Lower leg skin (tissue), 4 donors: ENCODE measurements at regions not wholly inside any gene's neighbourhood (a gene's known extent, or its start where the extent isn't known, plus 50 kb on each side); places are given as distances from the start of the nearest gene placed in this dataset.
A peak's percentile ranks its signal among the peaks of the same experiment; 100 is the strongest.

ENCODE experiments used
- DNase-seq, 2 donors: peaks; one replicate each; pipeline ENCODE4 v3.0.0-alpha.2; 2019; ENCODE audit warnings: low spot score in 2 of 2
- H3K4me3 ChIP-seq: fragments of 200-600 bp; sonication (generic); 2 replicates; pipeline ENCODE4 v1.5.1; 2017; ENCODE audit warnings: mild to moderate bottlenecking, low read depth; ENCODE audit not compliant: poor library complexity, severe bottlenecking
- POLR2A ChIP-seq, 2 donors: fragments of 450-650 bp; IDR thresholded peaks; one replicate each; pipeline ENCODE4 v1.6.1; 2016 to 2017; ENCODE audit warnings: antibody characterized with exemption in 2 of 2, mild to moderate bottlenecking in 1 of 2, moderate library complexity in 1 of 2
- WGBS, 2 donors: methylation state at CpG; one replicate each; pipeline ENCODE4 v1.1.5; 2018; 5-methylcytosine and 5-hydroxymethylcytosine counted together
- intact Hi-C: fragments of 100-400 bp; cut with DNase I; formaldehyde crosslinking; loops from one replicate; pipeline ENCODE4 v1.15.0; 2023; ENCODE audit warnings: low total_unique reads
- TF ChIP-seq, protein P1 (sequence below), 3 donors: fragments of 450-650 bp; IDR thresholded peaks; one replicate each; pipeline ENCODE4 v1.5.1; 2016; ENCODE audit warnings: antibody characterized with exemption in 3 of 3, mild to moderate bottlenecking in 3 of 3, moderate library complexity in 2 of 3

DNA sequence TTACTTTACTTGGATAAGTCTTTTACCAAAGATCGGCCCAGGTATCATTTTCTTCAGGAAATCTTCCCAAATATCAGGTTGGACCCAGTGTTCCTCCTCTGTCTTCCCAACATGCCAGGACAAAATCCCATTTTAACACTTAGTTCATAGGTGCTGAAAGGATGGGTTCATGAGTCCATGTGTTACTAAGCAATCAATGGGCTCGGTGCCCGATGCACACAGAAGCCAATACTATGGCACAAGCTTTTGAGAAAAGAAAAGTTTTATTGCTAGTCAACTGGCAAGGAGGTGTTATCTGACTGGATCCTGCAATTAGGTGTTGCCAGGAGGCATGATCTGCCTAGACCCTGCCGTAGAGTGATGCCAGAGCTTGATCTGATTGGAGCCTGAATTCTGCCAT, 133.3 kb upstream of the SLC44A3 start:
- whole genome bisulfite sequencing, 2 donors = 54 to 55% methylated on average over 4 of the region's 4 CpGs
- H3K4me3 ChIP-seq = no peak overlapping the region
- DNase-seq = no peak
- TF ChIP-seq, protein P1, sequence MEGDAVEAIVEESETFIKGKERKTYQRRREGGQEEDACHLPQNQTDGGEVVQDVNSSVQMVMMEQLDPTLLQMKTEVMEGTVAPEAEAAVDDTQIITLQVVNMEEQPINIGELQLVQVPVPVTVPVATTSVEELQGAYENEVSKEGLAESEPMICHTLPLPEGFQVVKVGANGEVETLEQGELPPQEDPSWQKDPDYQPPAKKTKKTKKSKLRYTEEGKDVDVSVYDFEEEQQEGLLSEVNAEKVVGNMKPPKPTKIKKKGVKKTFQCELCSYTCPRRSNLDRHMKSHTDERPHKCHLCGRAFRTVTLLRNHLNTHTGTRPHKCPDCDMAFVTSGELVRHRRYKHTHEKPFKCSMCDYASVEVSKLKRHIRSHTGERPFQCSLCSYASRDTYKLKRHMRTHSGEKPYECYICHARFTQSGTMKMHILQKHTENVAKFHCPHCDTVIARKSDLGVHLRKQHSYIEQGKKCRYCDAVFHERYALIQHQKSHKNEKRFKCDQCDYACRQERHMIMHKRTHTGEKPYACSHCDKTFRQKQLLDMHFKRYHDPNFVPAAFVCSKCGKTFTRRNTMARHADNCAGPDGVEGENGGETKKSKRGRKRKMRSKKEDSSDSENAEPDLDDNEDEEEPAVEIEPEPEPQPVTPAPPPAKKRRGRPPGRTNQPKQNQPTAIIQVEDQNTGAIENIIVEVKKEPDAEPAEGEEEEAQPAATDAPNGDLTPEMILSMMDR (IDR thresholded peaks at IDR 0.05) = no peak
- TF ChIP-seq POLR2A (IDR thresholded peaks at IDR 0.05) = no peak
- intact Hi-C loops = no loop called here

DNA sequence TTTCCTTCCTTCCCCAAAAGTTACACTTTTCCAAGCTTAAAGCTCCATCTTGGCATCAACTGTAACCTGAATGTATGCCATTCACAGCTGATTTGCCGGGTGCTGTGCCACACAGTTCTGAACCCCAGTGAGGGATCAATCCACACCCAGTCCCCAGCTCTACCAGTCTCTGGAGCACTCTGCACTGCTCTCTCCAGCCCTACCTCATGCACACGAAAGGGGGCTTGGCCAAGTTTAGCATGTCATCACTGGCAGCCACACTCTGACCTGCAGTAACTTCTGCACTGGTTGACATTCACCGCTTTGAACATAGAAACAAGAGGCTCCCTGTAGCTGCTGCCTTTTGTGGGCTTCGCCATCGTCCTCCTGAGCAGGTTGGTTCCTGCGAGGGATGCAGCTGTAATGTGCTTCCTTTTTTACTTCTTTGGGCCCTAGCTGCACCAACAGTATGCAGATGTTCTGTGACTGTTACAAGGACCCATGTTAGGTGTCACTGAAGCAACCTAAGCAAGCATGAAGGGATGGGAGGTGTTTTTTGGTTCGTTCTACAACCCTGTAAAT, 135.4 kb upstream of the SLC44A3 start:
- no peak for DNase-seq
- no peak overlapping the region for H3K4me3 ChIP-seq
- WGBS, 2 donors = 74 to 80% methylated on average over 7 of the region's 7 CpGs
- intact Hi-C loops = no loop called here
- TF ChIP-seq, protein P1 (IDR thresholded peaks at IDR 0.05) = no peak
- TF ChIP-seq POLR2A (IDR thresholded peaks at IDR 0.05) = no peak

DNA sequence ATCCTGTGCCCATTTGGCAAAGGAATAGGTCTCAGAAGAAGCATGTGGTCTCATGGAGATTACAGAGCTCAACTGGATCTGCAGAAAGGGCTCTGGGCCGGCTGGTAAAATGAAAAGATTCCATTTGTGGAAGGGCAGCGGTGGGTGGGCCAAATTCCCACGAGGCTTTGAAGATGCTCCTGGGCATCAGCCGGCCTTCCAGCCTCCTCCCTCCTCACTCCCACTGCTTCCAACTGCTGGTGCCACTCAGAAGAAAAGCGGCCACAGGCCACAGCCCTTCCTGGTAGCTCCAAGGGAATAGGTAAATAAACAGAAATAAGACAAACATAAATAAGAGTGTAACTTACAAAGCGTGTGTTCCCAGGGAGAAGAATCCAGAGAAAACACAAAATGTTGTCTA, 136.3 kb upstream of the SLC44A3 start:
- no peak overlapping the region for H3K4me3 ChIP-seq
- no peak for DNase-seq
- TF ChIP-seq POLR2A (IDR thresholded peaks at IDR 0.05) = no peak
- TF ChIP-seq, protein P1 (IDR thresholded peaks at IDR 0.05) = no peak
- 55 to 67% methylated on average over 6 of the region's 6 CpGs for WGBS, 2 donors
- intact Hi-C loops = no loop called here

DNA sequence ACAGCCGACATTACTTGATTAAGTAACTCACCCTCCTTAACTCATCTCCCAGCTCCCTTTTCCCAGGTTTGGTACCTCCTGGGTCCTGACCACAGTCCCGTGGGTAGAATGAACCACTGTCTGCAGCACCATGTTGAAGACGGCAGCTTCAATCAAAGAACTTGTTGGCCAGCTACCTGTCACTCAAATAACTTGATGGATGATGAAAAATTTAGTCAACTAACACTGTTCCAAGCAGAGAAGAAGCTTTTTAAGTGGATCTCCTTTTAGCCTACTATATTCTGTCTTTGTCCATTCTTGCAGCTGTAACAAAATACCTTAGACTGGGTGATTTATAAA, 138.4 kb upstream of the F3 start:
- no peak overlapping the region for H3K4me3 ChIP-seq
- whole genome bisulfite sequencing, 2 donors = 56 to 61% methylated on average over 3 of the region's 3 CpGs
- intact Hi-C loops = no loop called here
- no peak for DNase-seq
- TF ChIP-seq POLR2A (IDR thresholded peaks at IDR 0.05) = no peak
- TF ChIP-seq, protein P1 (IDR thresholded peaks at IDR 0.05) = no peak

DNA sequence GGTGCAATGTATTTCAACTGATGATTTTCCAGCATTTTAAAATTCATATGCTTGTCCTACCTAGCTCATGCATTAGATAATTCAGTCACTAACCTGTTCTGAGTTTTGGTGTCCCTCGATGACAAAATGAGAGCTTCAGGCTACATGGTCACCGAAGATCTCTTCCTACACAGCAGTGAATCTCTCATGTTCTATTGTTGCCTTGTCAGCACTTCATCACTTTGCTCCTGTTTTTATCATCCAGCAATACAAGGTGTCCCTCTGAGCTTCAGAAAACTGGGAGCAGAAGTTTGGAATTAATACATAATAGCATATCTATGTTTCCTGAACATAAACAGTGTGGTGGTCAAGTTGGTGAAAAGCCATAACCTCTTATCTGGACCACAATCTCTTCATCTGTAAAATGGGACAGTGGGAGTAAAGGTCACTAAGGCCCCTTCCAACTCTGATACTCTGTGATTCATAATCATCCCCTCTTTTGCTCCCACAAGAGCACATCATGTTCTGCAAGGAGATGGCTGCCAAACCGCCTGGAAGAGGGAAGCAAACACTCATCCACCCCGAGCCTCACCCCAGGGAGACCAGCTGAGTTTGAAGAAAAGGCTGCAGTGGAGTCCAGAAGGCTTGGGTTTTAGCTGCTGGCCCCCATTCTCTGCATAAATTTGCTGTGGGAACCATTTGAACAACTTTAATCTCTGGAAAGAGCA, 137.9 kb upstream of the F3 start:
- H3K4me3 ChIP-seq = no peak overlapping the region
- 74 to 84% methylated on average over 4 of the region's 4 CpGs for WGBS, 2 donors
- peak; percentile 75 to 90 for DNase-seq
- no peak for TF ChIP-seq POLR2A (IDR thresholded peaks at IDR 0.05)
- TF ChIP-seq, protein P1 (IDR thresholded peaks at IDR 0.05) = no peak
- intact Hi-C loops = no loop called here
